Ishikawa (cell line): ENCODE measurements at regions not wholly inside any gene's neighbourhood (a gene's known extent, or its start where the extent isn't known, plus 50 kb on each side); places are given as distances from the start of the nearest gene placed in this dataset.

Experiments
- CEBPB ChIP-seq: IDR thresholded peaks from 2 replicates; pipeline ENCODE4 v1.6.1; 2012
- CREB1 ChIP-seq: IDR thresholded peaks from 2 replicates; pipeline ENCODE4 v1.6.1; 2012; ENCODE audit warnings: low read depth
- EGR1 ChIP-seq: IDR thresholded peaks from 2 replicates; pipeline ENCODE4 v1.6.1; 2012
- EP300 ChIP-seq: IDR thresholded peaks from 2 replicates; pipeline ENCODE4 v1.6.1; 2012; ENCODE audit warnings: borderline replicate concordance
- FOXM1 ChIP-seq: IDR thresholded peaks from 2 replicates; pipeline ENCODE4 v1.6.1; 2012; ENCODE audit warnings: low read depth, borderline replicate concordance
- MAX ChIP-seq: IDR thresholded peaks from 2 replicates; pipeline ENCODE4 v1.6.1; 2012
- NFIC ChIP-seq: IDR thresholded peaks from 2 replicates; pipeline ENCODE4 v1.6.1; 2012
- RAD21 ChIP-seq: IDR thresholded peaks from 2 replicates; pipeline ENCODE4 v1.6.1; 2012; ENCODE audit warnings: low read depth
- REST ChIP-seq: IDR thresholded peaks from 2 replicates; pipeline ENCODE4 v1.6.1; 2012; ENCODE audit warnings: low read depth, mild to moderate bottlenecking
- TAF1 ChIP-seq: IDR thresholded peaks from 2 replicates; pipeline ENCODE4 v1.6.1; 2012; ENCODE audit warnings: low read depth, mild to moderate bottlenecking
- TCF12 ChIP-seq: IDR thresholded peaks from 2 replicates; pipeline ENCODE4 v1.6.1; 2012; ENCODE audit warnings: low read depth
- TEAD4 ChIP-seq: IDR thresholded peaks from 2 replicates; pipeline ENCODE4 v1.6.1; 2012
- USF1 ChIP-seq: IDR thresholded peaks from 2 replicates; pipeline ENCODE4 v1.6.1; 2012
- YY1 ChIP-seq: IDR thresholded peaks from 2 replicates; pipeline ENCODE4 v1.6.1; 2012; ENCODE audit warnings: low read depth
- ZBTB7A ChIP-seq: IDR thresholded peaks from 2 replicates; pipeline ENCODE4 v1.6.1; 2012; ENCODE audit warnings: low read depth

GRCh38 chr11:43994196-43994595, 51.8 kb downstream of the C11orf96 start:
- no peak for TF ChIP-seq FOXM1
- no peak for TF ChIP-seq REST
- TF ChIP-seq CREB1 = no peak
- no peak for TF ChIP-seq CEBPB
- no peak for TF ChIP-seq YY1
- TF ChIP-seq TAF1 = no peak
- no peak for TF ChIP-seq TEAD4
- TF ChIP-seq USF1 = no peak
- no peak for TF ChIP-seq TCF12
- no peak for TF ChIP-seq EGR1
- no peak for TF ChIP-seq ZBTB7A
- no peak for TF ChIP-seq EP300
- no peak for TF ChIP-seq MAX
- TF ChIP-seq NFIC = no peak

GRCh38 chr11:43996318-43996717, 51.5 kb upstream of the ACCSL start:
- TF ChIP-seq TEAD4 (no peak), USF1 (no peak), TCF12 (no peak), FOXM1 (no peak), TAF1 (no peak), RAD21 (no peak), YY1 (no peak), MAX (no peak), REST (no peak), EP300 (no peak), CEBPB (no peak), NFIC (no peak), EGR1 (no peak), CREB1 (no peak), ZBTB7A (no peak)

- TF ChIP-seq NFIC = peak; percentile 19; the same call in 1 of the 2 replicates
- no peak for TF ChIP-seq FOXM1
Observed at GRCh38 chr11:43997022-43997660, 50.6 kb upstream of the ACCSL start.
